Stimulated activated CD4-positive, alpha-beta T cell treated with anti-CD3 and anti-CD28 coated beads, Interleukin-4, amount 100 ng/mL, for 4 hours (primary cell): ENCODE measurements at regions not wholly inside any gene's neighbourhood (a gene's known extent, or its start where the extent isn't known, plus 50 kb on each side); places are given as distances from the start of the nearest gene placed in this dataset.

Source experiments
- DNase-seq, 2 experiments: peaks; one replicate each; pipeline ENCODE4 v3.0.0-alpha.2; 2020

GRCh38 chr10:125396676-125397075 lies 236.3 kb upstream of the CTBP2 start:
- DNase-seq = no peak

- no peak for DNase-seq
Measured at GRCh38 chr10:125392609-125393008, 232.2 kb upstream of the CTBP2 start.

GRCh38 chr10:125392154-125392553 lies 231.8 kb upstream of the CTBP2 start:
- DNase-seq = no peak

- DNase-seq = no peak
Measured at GRCh38 chr10:125389648-125390047, 229.3 kb upstream of the CTBP2 start.

- no peak for DNase-seq
Measured at GRCh38 chr10:125379592-125379991, 219.2 kb upstream of the CTBP2 start.

- DNase-seq = no peak
Measured at GRCh38 chr10:125377368-125377767, 217.0 kb upstream of the CTBP2 start.

- DNase-seq = no peak
Measured at GRCh38 chr10:125375210-125375609, 214.8 kb upstream of the CTBP2 start.

GRCh38 chr10:125373546-125373945 lies 213.2 kb upstream of the CTBP2 start:
- no peak for DNase-seq

GRCh38 chr10:125370578-125370977 lies 210.2 kb upstream of the CTBP2 start:
- no peak for DNase-seq

GRCh38 chr10:125369382-125370326 lies 209.3 kb upstream of the CTBP2 start:
- no peak for DNase-seq

- DNase-seq = no peak
Measured at GRCh38 chr10:125368146-125368545, 207.8 kb upstream of the CTBP2 start.

- DNase-seq = no peak
Measured at GRCh38 chr10:125363791-125364190, 203.4 kb upstream of the CTBP2 start.

- no peak for DNase-seq
Measured at GRCh38 chr10:125362950-125363349, 202.6 kb upstream of the CTBP2 start.

GRCh38 chr10:125359401-125359800 lies 199.0 kb upstream of the CTBP2 start:
- DNase-seq = no peak

GRCh38 chr10:125355657-125356056 lies 195.3 kb upstream of the CTBP2 start:
- no peak for DNase-seq

- no peak for DNase-seq
Measured at GRCh38 chr10:125350519-125350918, 190.2 kb upstream of the CTBP2 start.

GRCh38 chr10:125348536-125348935 lies 188.2 kb upstream of the CTBP2 start:
- DNase-seq = no peak

GRCh38 chr10:125344573-125345171 lies 184.3 kb upstream of the CTBP2 start:
- no peak for DNase-seq

GRCh38 chr10:125343983-125344382 lies 183.6 kb upstream of the CTBP2 start:
- DNase-seq = no peak

- no peak for DNase-seq
Measured at GRCh38 chr10:125343118-125343925, 183.0 kb upstream of the CTBP2 start.

- no peak for DNase-seq
Measured at GRCh38 chr10:125341611-125342010, 181.2 kb upstream of the CTBP2 start.

- no peak for DNase-seq
Measured at GRCh38 chr10:125340903-125341302, 180.5 kb upstream of the CTBP2 start.

- DNase-seq = no peak
Measured at GRCh38 chr10:125337510-125337909, 177.1 kb upstream of the CTBP2 start.

GRCh38 chr10:125334545-125334944 lies 174.2 kb upstream of the CTBP2 start:
- no peak for DNase-seq
